Activated CD4-positive, alpha-beta T cell treated with anti-CD3 and anti-CD28 coated beads for 36 hours (primary cell): ENCODE measurements at regions not wholly inside any gene's neighbourhood (a gene's known extent, or its start where the extent isn't known, plus 50 kb on each side); places are given as distances from the start of the nearest gene placed in this dataset.
"Not testable (repeated sequence)": the region's sequence is repeated elsewhere in the genome, so short reads cannot be mapped to it uniquely, and the experiment has no call there.

Source experiments
- ATAC-seq: fragments of 200-7000 bp; cut with Tn5 transposase; one replicate; pipeline ENCODE4 v1.10.0; 2021; ENCODE audit warnings: mild to moderate bottlenecking, moderate library complexity
- CTCF ChIA-PET: fragments of 350-600 bp; sonication (Branson Sonifier 250); formaldehyde crosslinking; loops from one replicate; lab custom pipeline; 2021; ENCODE audit warnings: antibody characterized with exemption; lab: Charles Lee
- POLR2A ChIA-PET: fragments of 350-600 bp; sonication (Branson Sonifier 250); formaldehyde crosslinking; loops from one replicate; lab custom pipeline; 2021; ENCODE audit warnings: antibody characterized with exemption, inconsistent platforms; lab: Charles Lee
- DNase-seq: peaks from one replicate; pipeline ENCODE4 v3.0.0-alpha.2; 2020
- H3K27ac Mint-ChIP-seq: one replicate; pipeline ENCODE4 v1.8.0; 2021; ENCODE audit warnings: mixed read lengths
- H3K27me3 Mint-ChIP-seq: one replicate; pipeline ENCODE4 v1.8.0; 2021; ENCODE audit warnings: mixed read lengths
- H3K36me3 Mint-ChIP-seq: one replicate; pipeline ENCODE4 v1.8.0; 2021; ENCODE audit warnings: low read depth, mixed read lengths
- H3K4me1 Mint-ChIP-seq: one replicate; pipeline ENCODE4 v1.8.0; 2021; ENCODE audit warnings: mixed read lengths
- H3K4me3 Mint-ChIP-seq: one replicate; pipeline ENCODE4 v1.8.0; 2021; ENCODE audit warnings: mild to moderate bottlenecking, moderate library complexity, mixed read lengths
- H3K9me3 Mint-ChIP-seq: one replicate; pipeline ENCODE4 v1.8.0; 2021; ENCODE audit warnings: low read depth, mixed read lengths
- intact Hi-C, 2 experiments: fragments of 100-400 bp; cut with DNase I in 1 of 2; cut with micrococcal nuclease in 1 of 2; formaldehyde crosslinking; loops; one replicate each; pipeline versions ENCODE4 v1.14.2 to v1.15.1; 2022 to 2024; cut with DNase I, micrococcal nuclease

- POLR2A ChIA-PET = no interaction called here
- no peak overlapping the region for H3K27ac Mint-ChIP-seq
Observed at GRCh38 chr3:117054556-117054955, 345.0 kb downstream of the TUSC7 start.

GRCh38 chr3:117056946-117057345, 347.4 kb downstream of the TUSC7 start:
- DNase-seq, H3K27me3 Mint-ChIP-seq, ATAC-seq, POLR2A ChIA-PET, H3K36me3 Mint-ChIP-seq, H3K4me3 Mint-ChIP-seq, intact Hi-C loops, CTCF ChIA-PET, H3K27ac Mint-ChIP-seq, H3K9me3 Mint-ChIP-seq, H3K4me1 Mint-ChIP-seq: not testable (repeated sequence)

More at GRCh38 chr3:117054556-117054955, 345.0 kb downstream of the TUSC7 start:
- Mint-ChIP-seq H3K4me3 (no peak overlapping the region), H3K27me3 (peaks cover 2% of the 10 kb centered on the region), H3K4me1 (no peaks in the 10 kb centered on the region), H3K9me3 (peaks cover 1% of the 10 kb centered on the region), H3K36me3 (no peaks in the 10 kb centered on the region)
- intact Hi-C loops = no loop called here
- DNase-seq = no peak
- CTCF ChIA-PET = interaction anchor here (0.8 kb wide), 1 partner anchor 9 kb away, joined by 3 read pairs; no protein-coding TSS in a partner anchor
- ATAC-seq = no peak

DNA sequence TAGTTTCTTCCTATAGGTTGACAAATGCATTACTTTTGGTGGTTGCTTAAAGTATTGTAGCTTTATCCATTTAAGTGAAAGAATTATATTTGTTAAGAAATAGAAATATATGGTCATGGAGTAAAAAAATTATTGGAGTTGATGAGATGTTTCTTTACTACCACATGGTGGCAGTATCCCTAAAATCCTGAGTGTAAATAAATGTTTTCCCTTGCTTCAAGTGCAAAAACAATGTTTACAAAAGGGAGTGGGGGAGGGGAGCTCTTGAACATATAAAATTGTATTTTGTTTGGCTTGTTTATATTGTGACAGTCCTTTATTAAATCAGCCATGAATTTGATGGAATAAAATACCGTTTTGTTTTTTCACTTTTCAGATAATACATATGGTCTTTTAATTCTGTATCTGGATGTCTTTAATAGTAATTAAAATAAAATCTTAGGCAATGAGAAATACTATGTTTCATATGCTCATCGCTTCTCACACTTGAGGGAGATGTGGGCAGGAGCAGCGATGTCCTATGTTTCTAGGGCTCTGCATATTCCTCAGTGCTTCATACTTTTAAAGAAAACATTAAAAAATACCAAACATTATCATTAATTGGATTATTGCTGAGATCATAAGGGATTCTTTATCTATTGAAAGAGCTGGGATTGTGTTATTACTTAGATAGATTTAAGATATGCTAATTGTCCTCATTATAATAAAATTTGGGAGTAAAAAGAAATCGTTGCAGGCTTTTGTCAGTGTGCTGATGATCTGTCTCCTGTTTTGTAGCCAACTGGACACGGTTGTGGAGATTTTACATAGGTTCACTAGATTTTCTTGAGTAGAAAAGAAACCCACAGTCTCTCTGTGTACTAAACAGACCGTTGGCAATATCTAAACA, 349.7 kb downstream of the TUSC7 start:
- H3K36me3 Mint-ChIP-seq = no peaks in the 10 kb centered on the region
- intact Hi-C loops = no loop called here
- ChIA-PET POLR2A (no interaction called here), CTCF (interaction anchor here (0.6 to 1.1 kb wide), 4 partner anchors 13 to 1174 kb away, joined by 3 read pairs; no protein-coding TSS in a partner anchor)
- H3K4me3 Mint-ChIP-seq = no peak overlapping the region
- H3K27ac Mint-ChIP-seq = no peak overlapping the region
- H3K9me3 Mint-ChIP-seq = no peaks in the 10 kb centered on the region
- H3K4me1 Mint-ChIP-seq = no peaks in the 10 kb centered on the region
- ATAC-seq (no peak), DNase-seq (no peak)
- H3K27me3 Mint-ChIP-seq = peaks cover 2% of the 10 kb centered on the region

DNA sequence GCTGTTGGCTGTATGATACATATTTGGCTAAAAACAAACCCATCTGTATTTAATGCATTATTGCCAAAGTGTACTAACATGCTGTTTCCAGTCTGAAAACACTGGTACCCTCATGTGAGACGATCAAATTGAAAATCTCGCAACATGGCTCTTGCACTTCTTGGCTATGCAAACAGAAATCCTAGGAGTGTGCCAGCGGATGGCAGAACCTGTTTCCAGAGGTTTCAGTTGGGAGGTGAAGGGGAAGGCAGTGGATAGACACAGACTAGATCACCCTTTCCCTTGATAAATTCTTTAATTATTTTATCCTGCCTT, 350.3 kb downstream of the TUSC7 start:
- Mint-ChIP-seq H3K27me3 (peaks cover 2% of the 10 kb centered on the region), H3K27ac (no peak overlapping the region), H3K9me3 (no peaks in the 10 kb centered on the region), H3K4me3 (no peak overlapping the region), H3K4me1 (no peaks in the 10 kb centered on the region), H3K36me3 (no peaks in the 10 kb centered on the region)
- ChIA-PET POLR2A (no interaction called here), CTCF (no interaction called here)
- intact Hi-C loops = no loop called here
- no peak for DNase-seq
- ATAC-seq = no peak

GRCh38 chr3:117063930-117064329, 354.4 kb downstream of the TUSC7 start:
- intact Hi-C loops = no loop called here
- POLR2A ChIA-PET = no interaction called here
- Mint-ChIP-seq H3K9me3 (no peaks in the 10 kb centered on the region), H3K4me3 (no peak overlapping the region), H3K4me1 (no peaks in the 10 kb centered on the region), H3K36me3 (no peaks in the 10 kb centered on the region), H3K27me3 (no peaks in the 10 kb centered on the region), H3K27ac (no peak overlapping the region)
- DNase-seq = no peak
- no peak for ATAC-seq
- CTCF ChIA-PET = no interaction called here

GRCh38 chr3:117068301-117068700, 358.7 kb downstream of the TUSC7 start:
- H3K27ac Mint-ChIP-seq = no peak overlapping the region
- H3K4me3 Mint-ChIP-seq = no peak overlapping the region
- H3K9me3 Mint-ChIP-seq = no peaks in the 10 kb centered on the region
- ATAC-seq (no peak), DNase-seq (no peak)
- intact Hi-C loops = no loop called here
- ChIA-PET POLR2A (no interaction called here), CTCF (interaction anchor here (0.7 kb wide), 1 partner anchor 289 kb away, joined by 3 read pairs; no protein-coding TSS in a partner anchor)
- H3K36me3 Mint-ChIP-seq = no peaks in the 10 kb centered on the region
- H3K4me1 Mint-ChIP-seq = no peaks in the 10 kb centered on the region
- no peaks in the 10 kb centered on the region for H3K27me3 Mint-ChIP-seq

GRCh38 chr3:117074826-117075225, 365.2 kb downstream of the TUSC7 start:
- POLR2A ChIA-PET = no interaction called here
- intact Hi-C loops = no loop called here

GRCh38 chr3:117079997-117080396, 370.4 kb downstream of the TUSC7 start:
- Mint-ChIP-seq H3K4me3 (no peak overlapping the region), H3K36me3 (no peaks in the 10 kb centered on the region), H3K27ac (no peak overlapping the region), H3K27me3 (no peaks in the 10 kb centered on the region), H3K9me3 (no peaks in the 10 kb centered on the region), H3K4me1 (no peaks in the 10 kb centered on the region)
- ChIA-PET POLR2A (no interaction called here), CTCF (interaction anchor here (0.7 kb wide), 1 partner anchor 764 kb away, joined by 4 read pairs; no protein-coding TSS in a partner anchor)
- ATAC-seq (no peak), DNase-seq (no peak)
- intact Hi-C loops = no loop called here

More at GRCh38 chr3:117074826-117075225, 365.2 kb downstream of the TUSC7 start:
- Mint-ChIP-seq H3K27me3 (no peaks in the 10 kb centered on the region), H3K4me3 (no peak overlapping the region), H3K9me3 (no peaks in the 10 kb centered on the region), H3K4me1 (no peaks in the 10 kb centered on the region), H3K36me3 (no peaks in the 10 kb centered on the region), H3K27ac (no peak overlapping the region)
- DNase-seq = no peak
- no peak for ATAC-seq
- CTCF ChIA-PET = no interaction called here

- Mint-ChIP-seq H3K4me3 (no peak overlapping the region), H3K27ac (no peak overlapping the region), H3K36me3 (no peaks in the 10 kb centered on the region), H3K9me3 (no peaks in the 10 kb centered on the region), H3K4me1 (no peaks in the 10 kb centered on the region), H3K27me3 (no peaks in the 10 kb centered on the region)
- ChIA-PET CTCF (interaction anchor here (0.7 kb wide), 1 partner anchor 763 kb away, joined by 4 read pairs; no protein-coding TSS in a partner anchor), POLR2A (no interaction called here)
- intact Hi-C loops = no loop called here
- DNase-seq = no peak
- ATAC-seq = no peak
Observed at GRCh38 chr3:117080872-117081271, 371.3 kb downstream of the TUSC7 start.

DNA sequence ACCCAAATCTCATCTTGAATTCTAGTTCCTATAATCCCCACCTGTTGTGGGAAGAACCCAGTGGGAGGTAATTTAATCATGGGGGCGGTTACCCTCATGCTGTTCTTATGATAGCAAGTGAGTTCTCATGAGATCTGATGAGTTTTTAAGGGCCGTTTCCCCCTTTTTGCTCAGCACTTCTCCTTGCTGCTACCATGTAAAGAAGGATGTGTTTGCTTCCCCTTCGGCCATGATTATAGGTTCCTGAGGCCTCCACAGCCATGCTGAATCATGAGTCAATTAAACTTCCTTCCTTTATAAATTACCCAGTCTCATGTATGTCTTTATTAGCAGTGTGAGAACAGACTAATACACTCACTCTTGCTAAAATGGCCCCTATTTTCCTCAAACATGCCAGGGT, 374.7 kb downstream of the TUSC7 start:
- DNase-seq (no peak), ATAC-seq (no peak)
- Mint-ChIP-seq H3K4me1 (no peaks in the 10 kb centered on the region), H3K27ac (no peak overlapping the region), H3K27me3 (no peaks in the 10 kb centered on the region), H3K36me3 (no peaks in the 10 kb centered on the region), H3K4me3 (no peak overlapping the region), H3K9me3 (peaks cover 2% of the 10 kb centered on the region)
- CTCF ChIA-PET = no interaction called here
- POLR2A ChIA-PET = no interaction called here
- intact Hi-C loops = no loop called here

- ATAC-seq (no peak), DNase-seq (no peak)
- Mint-ChIP-seq H3K9me3 (peaks cover 3% of the 10 kb centered on the region), H3K4me1 (no peaks in the 10 kb centered on the region), H3K36me3 (no peaks in the 10 kb centered on the region), H3K27ac (no peak overlapping the region), H3K4me3 (no peak overlapping the region), H3K27me3 (no peaks in the 10 kb centered on the region)
- intact Hi-C loops = no loop called here
- CTCF ChIA-PET = interaction anchor here (0.6 kb wide), 1 partner anchor 404 kb away, joined by 3 read pairs; no protein-coding TSS in a partner anchor
- POLR2A ChIA-PET = no interaction called here
Observed at GRCh38 chr3:117084739-117085270, 375.2 kb downstream of the TUSC7 start.

DNA sequence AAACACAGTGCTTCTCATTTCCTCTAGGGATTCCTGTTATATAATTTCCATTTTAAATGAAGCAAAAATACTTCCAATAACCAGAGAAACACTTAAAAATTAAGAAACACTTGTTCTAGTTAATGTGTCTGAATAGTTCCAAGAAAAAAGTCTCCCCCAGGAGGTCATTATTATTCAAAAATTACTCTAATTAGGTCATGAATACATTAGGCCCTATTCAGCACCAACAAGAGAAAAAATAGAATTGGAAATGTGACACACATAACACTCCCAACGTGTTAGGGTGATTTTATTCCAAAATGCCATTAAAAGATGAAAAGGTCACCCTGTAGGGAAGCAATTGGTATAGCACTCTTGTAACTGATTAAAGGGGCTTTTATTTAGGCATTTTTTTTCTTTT, 382.1 kb downstream of the TUSC7 start:
- Mint-ChIP-seq H3K27me3 (no peaks in the 10 kb centered on the region), H3K27ac (no peak overlapping the region), H3K4me3 (no peak overlapping the region), H3K9me3 (peaks cover 1% of the 10 kb centered on the region), H3K36me3 (no peaks in the 10 kb centered on the region), H3K4me1 (no peaks in the 10 kb centered on the region)
- ChIA-PET POLR2A (no interaction called here), CTCF (no interaction called here)
- no peak for DNase-seq
- intact Hi-C loops = no loop called here
- no peak for ATAC-seq
